Esophagus mucosa (tissue), 1 donor: ENCODE measurements at regions not wholly inside any gene's neighbourhood (a gene's known extent, or its start where the extent isn't known, plus 50 kb on each side); places are given as distances from the start of the nearest gene placed in this dataset.
"Not testable (repeated sequence)": the region's sequence is repeated elsewhere in the genome, so short reads cannot be mapped to it uniquely, and the experiment has no call there.

Experiments
- ATAC-seq: fragments of 200-7000 bp; cut with Tn5 transposase; one replicate; pipeline ENCODE4 v1.9.1; 2020
- donor health status: DM: yes; HTN: yes; CAD: no.

- not testable (repeated sequence) for ATAC-seq
These were observed 55.4 kb upstream of the NAMPT start for GRCh38 chr7:106340247-106340596.

- ATAC-seq = no peak
These were observed 54.9 kb upstream of the NAMPT start for GRCh38 chr7:106339513-106340246.

- no peak for ATAC-seq
These were observed 53.0 kb upstream of the NAMPT start for GRCh38 chr7:106337754-106338153.

GRCh38 chr7:106335814-106336213, 51.0 kb upstream of the NAMPT start:
- no peak for ATAC-seq
